HG03064 (cell line): ENCODE measurements at regions not wholly inside any gene's neighbourhood (a gene's known extent, or its start where the extent isn't known, plus 50 kb on each side); places are given as distances from the start of the nearest gene placed in this dataset.
"Not testable (repeated sequence)": the region's sequence is repeated elsewhere in the genome, so short reads cannot be mapped to it uniquely, and the experiment has no call there.

Source experiments
- ATAC-seq: cut with Tn5 transposase; IDR thresholded peaks from one replicate; pipeline ENCODE4 v1.9.1; 2021; ENCODE audit warnings: low read depth; ENCODE audit not compliant: unreplicated experiment

- no peak for ATAC-seq
These were observed 57.0 kb downstream of the PCDH20 start for GRCh38 chr13:61358599-61358998.

DNA sequence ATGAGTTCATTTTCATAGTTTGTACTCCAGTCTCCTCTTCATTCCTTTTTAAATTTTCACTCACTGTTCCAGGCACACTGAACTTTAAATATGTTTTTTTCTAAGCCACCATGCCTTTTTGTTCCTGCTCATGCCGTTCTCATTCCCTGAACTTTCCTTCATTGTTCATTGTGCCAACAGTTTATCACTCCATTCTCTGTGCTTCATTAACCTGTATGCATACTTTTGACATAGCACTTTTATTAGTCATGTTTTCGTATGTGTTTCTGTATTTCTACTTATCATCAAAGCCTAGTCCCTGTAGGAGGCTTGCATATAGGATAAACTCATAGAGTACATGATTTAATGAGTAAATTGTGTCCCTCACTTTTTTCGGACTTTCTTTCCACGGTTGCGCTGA is 65.3 kb downstream of the PCDH20 start:
- ATAC-seq, result no peak

DNA sequence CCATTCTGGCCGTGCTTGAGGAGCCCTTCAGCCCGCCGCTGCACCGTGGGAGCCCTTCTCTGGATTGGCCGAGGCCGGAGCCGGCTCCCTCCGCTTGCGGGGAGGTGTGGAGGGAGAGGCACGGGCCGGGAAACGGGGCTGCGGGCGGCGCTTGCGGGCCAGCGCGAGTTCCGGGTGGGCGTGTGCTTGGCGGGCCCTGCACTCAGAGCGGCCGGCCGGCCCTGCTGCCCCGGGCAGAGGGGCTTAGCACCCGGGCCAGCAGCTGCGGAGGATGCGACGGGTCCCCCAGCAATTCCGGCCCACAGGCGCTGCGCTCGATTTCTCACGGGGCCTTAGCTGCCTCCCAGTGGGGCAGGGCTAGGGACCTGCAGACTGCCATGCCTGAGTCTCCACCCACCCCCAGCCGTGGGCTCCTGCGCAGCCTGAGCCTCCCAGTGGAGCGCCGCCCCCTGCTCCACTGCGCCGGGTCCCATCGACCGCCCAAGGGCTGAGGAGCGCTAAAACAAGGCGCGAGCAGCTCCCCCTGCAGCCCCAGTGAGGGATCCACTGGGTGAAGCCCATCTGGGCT is 76.5 kb downstream of the PCDH20 start:
- ATAC-seq, result no peak

- no peak for ATAC-seq
These were observed 99.0 kb downstream of the PCDH20 start for GRCh38 chr13:61316647-61317046.

DNA sequence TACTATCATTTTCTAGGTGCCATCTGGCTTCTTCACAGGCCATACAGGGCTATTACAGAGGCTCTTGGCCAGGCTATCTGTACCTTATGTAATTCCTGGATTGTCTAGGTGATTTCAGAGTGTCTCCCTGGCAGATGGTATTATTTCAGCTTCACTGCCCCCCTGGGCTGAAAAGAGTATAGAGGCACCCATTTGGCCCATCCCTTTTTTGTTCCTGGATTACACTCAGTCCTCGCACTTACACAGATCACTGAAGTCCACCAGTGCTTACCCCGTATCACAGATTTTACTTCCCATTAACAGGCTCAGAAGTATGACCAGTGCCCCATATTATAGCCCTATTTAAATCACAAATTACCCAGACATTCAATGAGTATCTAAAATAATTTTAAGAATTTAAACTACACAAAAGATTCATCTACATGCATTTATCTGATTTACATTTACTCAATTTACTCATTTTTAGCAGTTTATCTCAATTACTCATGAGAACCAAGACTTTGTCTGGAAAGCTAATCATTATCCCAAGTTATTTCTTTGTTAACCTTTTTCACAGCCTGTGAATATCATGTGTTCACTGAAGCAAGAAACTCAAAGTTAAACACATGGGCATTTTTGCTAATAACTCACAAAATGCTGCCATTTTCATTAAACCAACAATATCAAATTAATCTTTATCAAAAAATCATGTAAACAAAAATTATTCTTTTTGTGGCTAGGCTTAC is 121.0 kb downstream of the PCDH20 start:
- no peak for ATAC-seq

DNA sequence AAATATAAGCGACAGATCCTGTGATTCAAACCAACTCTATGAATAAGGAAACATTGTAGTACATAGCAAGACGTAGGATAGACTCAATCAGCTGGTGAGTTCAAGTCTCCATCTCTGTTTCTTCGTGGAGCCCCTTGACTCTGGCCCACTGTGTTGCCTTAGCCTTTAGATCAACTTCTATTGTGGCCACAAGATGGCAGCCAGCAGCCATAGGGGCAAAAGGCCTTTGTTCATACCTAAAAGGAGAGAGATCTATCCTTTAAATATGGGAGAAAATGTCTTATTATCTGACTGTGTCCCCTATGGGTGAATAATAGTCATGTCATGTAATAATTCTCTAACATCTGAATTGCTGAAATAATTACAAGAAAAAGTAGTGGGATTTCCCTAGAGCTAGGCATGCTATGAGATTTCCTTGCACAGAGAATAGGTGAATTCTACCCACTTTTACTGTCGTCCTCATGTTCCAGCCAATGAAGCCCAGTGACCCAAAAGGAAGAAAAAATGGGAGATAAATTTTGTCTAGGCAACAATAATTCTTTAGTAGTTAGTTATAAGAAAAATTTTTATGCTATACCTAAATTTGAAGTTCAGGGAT is 129.4 kb downstream of the PCDH20 start:
- no peak for ATAC-seq

DNA sequence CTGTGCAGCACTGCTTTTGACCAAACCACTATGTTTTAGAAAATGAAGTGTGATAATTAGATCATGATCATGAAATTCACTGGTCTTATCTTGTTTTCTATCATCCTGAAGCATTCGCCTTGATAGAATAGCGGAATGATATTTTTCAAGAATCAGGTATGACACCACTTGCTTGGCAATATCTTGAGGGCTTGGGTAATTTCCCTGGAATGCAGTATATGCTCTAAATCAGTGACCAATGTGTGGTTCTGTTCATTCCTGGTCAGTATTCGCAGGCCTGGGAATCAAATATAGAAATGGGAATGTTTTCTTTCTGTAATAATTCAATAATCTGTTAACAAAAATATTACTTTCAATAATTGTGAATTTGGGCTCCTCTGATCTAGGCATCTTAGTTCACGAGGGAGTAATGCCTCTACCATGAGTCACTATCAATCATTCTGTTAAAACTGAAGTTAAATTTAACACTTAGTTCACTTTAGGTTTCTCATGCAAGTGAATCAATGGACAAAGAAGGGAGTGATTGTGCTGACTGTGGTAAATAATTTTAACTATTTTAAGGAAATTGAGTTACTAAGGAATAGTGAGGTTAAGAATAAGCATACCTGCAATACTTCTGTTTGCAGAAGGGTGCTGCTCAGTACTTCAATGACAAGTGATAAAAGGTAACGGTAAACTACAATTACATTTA is 137.9 kb downstream of the PCDH20 start:
- no peak for ATAC-seq

DNA sequence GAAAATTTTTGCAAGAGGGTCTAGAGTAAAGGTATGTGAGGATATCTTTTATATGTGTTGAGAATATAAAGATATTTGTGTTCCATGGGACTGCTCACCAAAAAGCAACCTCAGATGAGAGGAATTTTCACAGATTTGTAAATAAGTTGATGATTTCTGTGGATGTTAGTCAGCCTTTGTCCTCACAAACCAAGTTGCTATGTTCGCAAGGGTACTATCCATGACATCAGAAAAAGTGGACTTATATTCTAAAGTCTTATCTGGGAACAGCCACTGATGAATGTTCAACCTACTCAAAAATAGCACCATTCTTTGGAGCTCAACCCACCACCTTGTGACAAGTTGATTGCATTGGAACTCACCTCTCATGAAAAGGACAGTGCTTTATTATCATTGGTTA is 138.6 kb downstream of the PCDH20 start:
- no peak for ATAC-seq

GRCh38 chr13:61276401-61276800 is 139.2 kb downstream of the PCDH20 start:
- no peak for ATAC-seq

DNA sequence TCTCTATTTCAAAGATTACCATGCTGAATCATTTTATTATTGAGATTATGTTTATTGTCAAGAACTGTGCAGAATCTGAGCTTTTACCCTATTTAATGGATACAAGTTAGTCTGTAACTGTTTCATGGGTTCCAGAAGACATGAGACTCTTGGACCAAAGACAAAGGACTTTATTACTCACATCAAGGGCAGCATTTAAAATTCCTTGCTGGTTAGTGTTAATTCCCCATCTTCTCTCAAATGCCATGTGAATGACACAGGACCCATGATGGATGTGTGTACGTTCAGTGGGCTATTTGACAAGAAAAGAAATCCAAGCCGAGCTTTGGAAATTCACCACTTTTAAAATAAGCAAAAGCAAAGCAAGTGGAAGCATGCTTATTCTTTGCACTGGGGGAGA is 139.9 kb downstream of the PCDH20 start:
- ATAC-seq, result no peak

DNA sequence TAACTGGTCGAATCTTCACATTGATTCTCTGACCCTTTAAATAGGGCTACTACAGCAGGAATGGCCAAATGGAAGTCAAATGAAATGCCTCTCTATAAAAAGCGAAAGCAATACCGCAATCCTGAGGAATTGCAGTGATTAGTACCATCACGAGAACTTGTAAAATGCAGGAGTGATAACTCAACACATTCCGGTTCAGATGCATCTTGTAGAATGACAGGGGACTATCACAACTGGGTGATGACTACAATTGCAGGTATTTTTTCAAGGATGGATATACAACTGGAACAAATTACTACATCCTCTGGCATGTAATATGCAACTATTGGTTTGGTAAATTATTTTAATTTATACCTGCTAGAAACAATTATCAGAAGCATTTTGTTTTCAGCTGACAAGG is 140.4 kb downstream of the PCDH20 start:
- ATAC-seq, result no peak

DNA sequence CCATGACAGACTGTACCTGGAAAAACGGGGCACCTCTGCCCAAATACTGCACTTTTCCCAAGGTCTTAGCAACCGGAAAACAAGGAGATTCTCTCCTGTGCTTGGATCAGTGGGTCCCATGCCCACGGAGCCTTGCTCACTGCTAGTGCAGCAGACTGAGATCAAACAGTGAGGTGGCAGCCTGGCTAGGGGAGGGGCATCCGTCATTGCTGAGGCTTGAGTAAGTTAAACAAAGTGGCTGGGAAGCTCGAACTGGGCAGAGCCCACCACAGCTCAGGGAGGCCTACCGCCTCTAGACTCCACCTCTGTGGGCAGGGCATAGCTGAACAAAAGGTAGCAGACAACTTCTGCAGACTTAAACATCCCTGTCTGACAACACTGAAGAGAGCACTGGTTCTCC is 148.8 kb downstream of the PCDH20 start:
- ATAC-seq, result not testable (repeated sequence)

DNA sequence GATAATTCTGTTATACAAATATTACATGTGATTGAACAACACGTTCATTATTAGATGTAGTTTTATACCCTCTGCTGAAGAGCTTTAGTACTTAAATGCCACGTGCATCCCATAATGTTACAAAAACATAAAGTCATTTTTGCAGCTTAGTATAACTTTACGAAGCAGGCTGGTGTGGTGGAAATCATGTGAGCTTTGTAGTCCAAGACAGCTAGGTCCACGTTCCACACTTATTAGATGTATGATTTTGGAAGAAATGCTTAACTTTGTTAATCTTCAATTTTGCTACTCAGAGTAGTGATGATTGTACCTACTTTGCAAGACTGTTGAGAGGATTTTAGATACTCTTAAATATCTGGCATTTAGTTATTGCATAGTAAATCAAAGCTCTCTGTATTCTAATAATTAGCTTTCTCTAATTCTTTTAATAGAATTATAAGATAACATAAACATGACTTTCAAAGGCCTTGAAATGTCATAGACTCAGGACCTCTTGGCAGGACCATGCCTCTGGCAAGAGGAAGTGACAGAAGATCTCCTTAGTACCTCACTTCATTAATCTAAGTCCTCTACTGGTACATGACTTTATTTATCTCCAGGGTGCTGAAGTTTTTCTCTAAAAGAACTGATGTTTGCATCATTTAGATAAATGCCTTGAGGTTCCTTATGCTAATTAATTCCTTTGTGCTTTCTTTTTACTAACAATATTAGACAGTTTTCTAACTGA is 153.7 kb downstream of the PCDH20 start:
- ATAC-seq, result no peak

DNA sequence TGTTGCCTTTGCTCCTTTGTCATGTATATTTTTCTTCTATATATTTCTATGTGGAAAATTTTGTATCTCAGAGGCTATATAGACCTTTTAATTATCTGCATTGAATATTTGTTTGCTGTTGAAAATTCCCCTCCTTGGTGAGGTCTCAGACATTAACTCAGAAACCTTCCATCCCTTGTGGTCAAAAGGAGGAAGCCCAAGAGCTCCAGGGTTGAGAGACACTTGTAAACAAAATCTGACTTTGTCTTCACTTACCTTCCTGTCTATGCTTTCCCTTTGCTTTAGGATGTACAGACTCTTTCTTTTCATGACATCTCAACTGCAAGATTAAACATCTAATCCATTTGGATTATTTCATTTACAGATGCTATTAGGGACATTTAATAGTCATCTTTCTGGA is 157.5 kb downstream of the PCDH20 start:
- no peak for ATAC-seq

DNA sequence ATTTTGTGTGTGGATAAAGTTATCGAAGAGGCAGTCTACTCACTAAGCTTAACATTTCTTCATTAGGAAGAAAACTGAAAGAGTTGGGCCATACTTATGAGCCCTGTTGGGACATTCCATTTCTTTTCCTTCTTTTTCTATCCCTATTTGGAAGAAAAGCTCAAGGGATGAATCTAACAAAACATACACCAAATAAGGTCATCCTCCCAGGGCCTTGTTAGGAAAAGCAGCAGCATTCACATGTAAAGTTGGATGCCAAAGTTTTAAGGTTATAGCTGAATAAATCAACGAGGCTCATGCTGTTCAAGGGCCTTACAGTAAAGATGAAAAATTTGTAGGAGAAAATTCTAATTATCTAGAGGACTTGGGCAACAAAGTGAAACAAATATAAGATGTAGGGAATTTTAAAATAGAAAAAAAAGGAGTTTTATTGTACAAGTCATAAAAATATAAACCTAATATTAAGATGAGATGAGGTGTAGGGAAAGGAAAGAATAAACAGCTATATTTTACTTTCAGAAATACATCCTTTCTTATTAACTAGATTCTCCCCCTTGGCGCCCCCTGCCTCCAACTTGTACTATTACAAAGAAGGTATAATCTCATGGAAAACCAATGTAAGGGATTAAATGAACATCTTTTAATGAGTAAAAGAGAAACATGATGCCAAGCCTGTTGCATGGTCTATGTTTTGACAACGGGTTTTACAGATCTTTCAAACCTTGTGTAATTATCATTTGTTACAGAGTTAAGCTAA is 160.4 kb downstream of the PCDH20 start:
- ATAC-seq, result no peak

DNA sequence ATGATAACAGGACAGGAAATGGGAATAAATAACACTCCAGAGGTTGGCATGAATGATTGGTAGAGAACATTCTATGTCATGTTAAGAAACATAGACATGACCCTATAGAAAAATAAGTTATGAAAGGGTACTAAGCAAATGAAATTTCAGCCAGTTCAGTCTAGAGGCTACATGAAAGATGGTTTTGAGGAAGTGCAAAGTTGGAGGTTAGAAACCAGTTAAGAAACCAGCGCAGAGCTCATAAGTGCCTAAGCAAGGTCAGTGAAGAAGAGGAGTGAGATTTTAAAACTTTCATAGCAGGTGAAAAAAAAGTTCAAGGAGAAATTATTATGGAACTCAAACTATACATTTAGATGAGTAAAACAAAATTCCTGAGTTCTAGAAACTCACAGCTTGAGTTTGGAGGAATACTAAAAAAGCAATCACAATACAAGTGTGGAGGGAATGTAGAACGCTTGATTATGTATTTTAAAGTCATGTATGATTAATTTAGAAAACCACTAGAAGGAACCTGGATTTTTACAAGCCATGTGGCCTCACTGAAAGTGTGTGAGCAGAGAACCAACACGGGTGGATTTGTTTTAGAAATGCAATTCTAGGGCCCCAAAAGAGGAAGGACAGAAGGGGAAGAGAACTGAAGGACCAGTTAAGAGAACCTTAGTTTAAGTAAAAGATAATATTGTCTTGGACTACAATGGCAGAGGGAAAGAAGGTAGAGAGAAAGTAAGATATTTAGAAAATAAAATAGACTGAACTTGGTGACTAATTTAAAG is 162.4 kb downstream of the PCDH20 start:
- ATAC-seq, result no peak

DNA sequence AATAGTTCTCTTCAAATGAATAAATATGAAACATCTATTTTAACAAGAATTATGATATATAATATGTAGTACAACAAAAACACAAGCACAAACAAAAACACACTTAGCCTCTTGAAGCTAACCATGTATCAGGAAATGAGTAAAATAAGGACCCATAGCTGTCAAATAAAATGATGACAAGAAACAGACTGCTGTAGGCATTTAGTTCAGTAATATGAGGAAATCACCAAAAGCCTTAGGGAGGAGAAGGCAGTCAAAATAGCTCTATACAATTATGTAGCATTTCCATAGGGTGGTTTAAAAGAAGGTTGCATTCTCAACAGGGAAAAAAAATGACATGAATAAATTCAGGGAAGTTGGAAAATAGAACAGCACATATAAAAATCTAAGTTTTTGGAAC is 163.4 kb downstream of the PCDH20 start:
- ATAC-seq, result no peak

- peak; percentile 91 for ATAC-seq
These were observed 168.3 kb downstream of the PCDH20 start for GRCh38 chr13:61247149-61247936.

- no peak for ATAC-seq
These were observed 169.3 kb downstream of the PCDH20 start for GRCh38 chr13:61246351-61246750.
